Urothelium cell line (cell line): ENCODE measurements at regions not wholly inside any gene's neighbourhood (a gene's known extent, or its start where the extent isn't known, plus 50 kb on each side); places are given as distances from the start of the nearest gene placed in this dataset.
"Not testable (repeated sequence)": the region's sequence is repeated elsewhere in the genome, so short reads cannot be mapped to it uniquely, and the experiment has no call there.

Source experiments
- DNase-seq: peaks from one replicate; pipeline ENCODE4 v3.0.0; 2011; ENCODE audit warnings: low spot score, mixed read lengths
- FAIRE-seq: peaks from 2 replicates; lab custom pipeline; 2011; peaks lifted over from hg19 to GRCh38; lab: Jason Lieb, UNC

GRCh38 chr2:128591022-128591860 is 272.6 kb upstream of the HS6ST1 start:
- FAIRE-seq, result no peak
- no peak for DNase-seq

DNA sequence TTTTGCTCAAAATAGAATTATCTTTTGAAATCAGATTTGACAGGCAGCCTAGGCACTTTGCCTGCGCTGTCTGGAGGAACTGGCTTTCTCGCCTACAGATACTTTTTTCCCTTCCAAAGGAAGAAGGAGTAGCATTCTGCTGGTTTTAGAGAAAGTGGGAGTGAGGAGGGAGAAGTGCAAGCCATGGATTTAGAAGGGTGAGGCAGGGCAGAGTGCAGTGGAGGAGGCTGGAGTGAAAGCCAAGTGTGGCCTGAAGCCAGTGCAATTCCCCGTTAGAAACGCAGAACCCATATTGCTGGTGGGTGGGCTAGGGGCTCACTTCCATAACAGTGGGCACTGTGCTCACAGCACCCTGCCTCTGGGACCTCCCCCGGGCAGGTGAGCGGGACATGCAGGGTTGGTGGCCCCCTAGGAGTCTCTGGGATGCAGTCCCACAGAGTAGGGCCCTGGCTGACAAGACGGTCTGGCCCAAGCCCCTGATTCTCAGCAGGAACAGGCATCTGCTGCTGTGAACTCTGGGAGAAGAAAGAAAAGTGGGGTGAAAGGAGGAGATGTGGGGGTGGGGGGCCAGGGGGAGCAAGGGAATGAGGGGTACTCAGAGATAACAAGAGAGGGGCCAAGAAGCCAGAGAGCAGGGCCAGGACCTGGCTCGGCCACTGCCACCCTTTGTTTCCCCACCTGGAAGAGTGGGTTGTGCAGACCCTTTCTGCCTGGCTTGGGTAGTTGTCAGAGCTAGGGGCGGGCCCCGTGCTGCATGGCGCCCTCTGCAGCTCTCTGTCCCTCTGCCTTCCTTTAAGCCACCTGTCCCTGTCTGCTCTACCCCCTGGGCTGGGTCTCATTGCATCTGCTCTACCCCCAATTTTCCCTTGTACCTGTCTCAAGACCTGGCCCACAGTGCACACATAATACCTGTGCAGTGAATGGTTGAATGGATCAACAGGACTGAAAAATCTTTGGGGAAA is 273.5 kb upstream of the HS6ST1 start:
- no peak for FAIRE-seq
- DNase-seq, result no peak

GRCh38 chr2:128593518-128593878 is 274.8 kb upstream of the HS6ST1 start:
- no peak for FAIRE-seq
- DNase-seq, result no peak

- no peak for FAIRE-seq
Observed at GRCh38 chr2:128593879-128594650, 275.4 kb upstream of the HS6ST1 start.

GRCh38 chr2:128594651-128594910 is 275.9 kb upstream of the HS6ST1 start:
- no peak for DNase-seq
- no peak for FAIRE-seq

More at GRCh38 chr2:128593879-128594650, 275.4 kb upstream of the HS6ST1 start:
- no peak for DNase-seq

- FAIRE-seq, result no peak
- DNase-seq, result no peak
Observed at GRCh38 chr2:128594953-128595677, 276.4 kb upstream of the HS6ST1 start.

- FAIRE-seq (no peak), DNase-seq (no peak)
Observed at GRCh38 chr2:128595763-128596395, 277.2 kb upstream of the HS6ST1 start.

DNA sequence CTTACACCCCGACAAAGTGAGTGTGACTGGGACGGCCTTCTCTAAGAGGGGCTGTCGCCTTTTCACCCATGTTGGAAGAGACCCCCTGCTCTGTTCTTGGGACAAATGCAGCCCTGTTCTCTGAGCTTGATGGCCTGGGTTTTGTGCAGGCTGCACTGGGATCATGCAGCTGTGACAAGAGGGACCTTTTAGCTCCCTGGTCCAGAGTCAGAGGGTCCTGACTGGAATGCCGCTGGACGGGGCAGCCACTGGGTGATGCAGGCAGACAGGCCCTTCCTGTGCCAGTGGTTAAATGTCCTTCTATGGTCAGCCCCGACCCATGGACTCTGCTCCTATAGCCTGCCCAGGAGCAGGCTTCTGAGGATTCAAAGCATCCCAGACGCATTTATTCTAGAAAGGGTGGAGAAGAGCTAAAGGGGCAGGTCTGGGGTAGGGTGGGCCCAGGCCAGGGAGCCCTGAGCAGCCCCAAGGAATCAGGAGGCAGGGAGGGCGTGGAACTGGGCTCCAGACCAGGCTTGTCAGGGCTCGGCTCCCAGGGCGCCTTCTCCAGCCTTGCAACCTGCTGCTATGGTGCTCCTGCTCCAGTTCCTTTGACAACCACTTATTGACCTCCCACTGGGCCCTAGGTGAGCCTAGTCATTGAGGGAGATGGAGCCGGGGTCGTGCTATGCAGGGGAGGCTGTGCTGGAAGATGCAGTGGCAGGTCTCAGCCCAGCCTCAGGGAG is 277.9 kb upstream of the HS6ST1 start:
- FAIRE-seq, result no peak
- no peak for DNase-seq

DNA sequence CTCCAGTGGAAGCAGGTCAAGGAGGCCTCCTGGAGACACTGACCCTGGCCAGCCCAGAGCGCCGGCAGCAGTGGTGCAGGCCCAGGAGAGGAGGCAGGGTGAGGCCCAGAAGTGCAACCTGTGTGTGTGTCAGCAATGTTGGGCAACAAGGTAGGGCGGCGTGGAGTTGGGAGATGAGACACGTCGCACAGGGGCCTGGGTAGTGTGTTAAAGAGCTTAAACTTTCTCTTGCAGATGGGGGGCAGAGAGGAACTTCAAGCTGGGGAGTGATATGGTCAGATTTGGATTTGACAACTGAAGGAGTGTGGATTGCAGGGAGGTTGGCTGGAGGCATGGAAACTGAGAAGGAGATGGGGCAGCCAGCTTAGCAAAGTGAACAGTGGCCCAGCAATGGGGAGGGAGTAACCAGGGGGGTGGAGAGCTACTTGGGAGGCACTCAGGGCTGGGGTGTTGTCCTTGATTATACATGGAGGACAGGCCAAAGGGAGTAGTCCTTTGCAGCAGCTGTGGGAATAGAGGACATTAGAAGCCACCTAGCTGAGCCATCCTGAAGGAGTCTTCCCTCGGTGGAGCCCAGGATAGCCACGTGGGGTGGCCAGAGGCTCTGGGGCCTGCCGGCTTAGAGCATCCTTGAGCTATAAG is 278.6 kb upstream of the HS6ST1 start:
- FAIRE-seq (no peak), DNase-seq (no peak)

DNA sequence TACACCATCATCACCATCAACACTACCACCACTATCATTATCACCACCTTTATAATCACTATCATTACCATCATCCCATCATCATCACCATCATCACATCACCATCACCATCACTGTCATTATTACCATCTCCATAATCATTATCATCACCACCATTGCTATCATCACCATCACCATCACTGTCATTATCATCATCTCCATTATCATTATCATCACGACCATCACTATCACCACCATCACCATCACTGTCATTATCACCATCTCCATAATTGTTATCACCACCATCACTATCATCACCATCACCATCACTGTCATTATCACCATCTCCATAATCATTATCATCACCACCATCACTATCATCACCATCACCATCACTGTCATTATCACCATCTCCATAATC is 279.6 kb upstream of the HS6ST1 start:
- FAIRE-seq, DNase-seq: not testable (repeated sequence)

GRCh38 chr2:128598862-128599441 is 280.3 kb upstream of the HS6ST1 start:
- DNase-seq, result no peak
- peak; percentile 99 for FAIRE-seq

DNA sequence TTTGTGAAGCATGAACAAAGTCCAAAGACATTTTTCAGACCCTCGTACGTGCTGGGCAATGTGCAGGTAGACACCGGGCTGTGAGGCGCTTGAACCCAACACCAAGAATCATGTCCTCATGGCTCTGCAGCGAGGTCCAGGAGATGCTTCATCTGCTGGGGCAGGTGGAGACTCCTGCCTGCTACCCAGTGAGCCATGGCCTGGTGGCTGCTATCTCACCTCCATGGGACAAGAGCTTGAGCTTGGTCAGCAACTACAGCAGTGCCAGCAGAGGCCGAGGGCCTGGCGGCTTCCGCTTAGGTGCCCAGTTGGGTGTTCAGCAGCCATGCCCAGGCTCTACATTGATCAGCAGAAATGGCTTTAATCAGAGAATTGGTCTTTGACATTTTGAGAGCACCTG is 281.0 kb upstream of the HS6ST1 start:
- DNase-seq (no peak), FAIRE-seq (no peak)

DNA sequence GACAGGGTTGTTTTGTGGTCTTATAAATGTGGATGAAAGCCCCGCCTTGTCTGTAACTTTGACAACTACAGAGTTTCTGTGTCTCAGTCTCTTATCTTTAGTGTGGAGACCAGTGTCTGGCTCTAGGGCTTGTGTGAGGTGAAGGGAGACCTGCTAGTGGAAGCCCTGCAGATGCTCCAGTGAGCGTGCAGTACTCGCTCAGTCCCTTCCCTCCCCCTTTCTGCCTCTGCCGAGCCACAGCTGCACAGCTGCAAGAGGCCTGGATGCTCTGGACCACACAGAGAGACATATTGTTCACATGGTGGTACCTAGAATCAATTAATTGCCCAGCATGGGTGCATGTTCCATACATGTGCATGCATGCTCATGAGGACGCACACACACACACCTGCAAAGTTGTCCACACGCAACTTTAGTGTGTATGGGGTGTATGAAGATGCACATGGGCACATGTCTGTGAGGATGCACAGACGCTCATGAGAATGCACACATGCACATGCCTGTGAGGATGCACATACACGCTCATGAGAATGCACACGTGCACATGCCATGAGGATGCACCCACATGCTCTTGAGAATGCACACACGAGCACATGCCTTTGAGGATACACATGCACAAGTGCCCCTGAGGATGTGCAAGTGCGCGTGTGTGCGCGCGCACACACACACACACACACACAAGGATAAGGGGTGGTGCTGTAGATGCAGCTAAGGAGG is 282.1 kb upstream of the HS6ST1 start:
- peak; percentile 78 for FAIRE-seq
- no peak for DNase-seq

- no peak for DNase-seq
- FAIRE-seq, result no peak
Observed at GRCh38 chr2:128601298-128602037, 282.8 kb upstream of the HS6ST1 start.

- no peak for FAIRE-seq
- DNase-seq, result no peak
Observed at GRCh38 chr2:128602038-128602698, 283.5 kb upstream of the HS6ST1 start.

DNA sequence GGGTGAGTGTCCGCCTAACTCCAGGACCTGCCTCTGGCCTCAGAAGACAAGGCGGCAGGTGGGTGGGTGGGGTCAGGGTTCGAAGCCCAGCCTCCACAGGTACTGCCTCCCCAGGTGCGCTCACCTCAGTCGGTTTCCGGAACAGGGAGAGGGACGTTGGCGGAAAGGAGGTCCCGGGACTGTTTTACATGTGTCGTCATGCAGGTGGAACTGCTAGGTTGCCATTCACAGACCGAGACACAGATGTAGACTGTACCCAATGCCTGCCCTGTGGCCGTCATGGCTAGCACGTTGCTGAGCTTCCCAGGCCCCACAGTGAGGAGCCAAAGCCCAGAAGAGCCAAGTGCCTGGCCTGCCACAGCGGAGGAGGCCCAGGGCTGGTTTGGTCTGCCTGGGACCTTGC is 284.0 kb upstream of the HS6ST1 start:
- no peak for FAIRE-seq

DNA sequence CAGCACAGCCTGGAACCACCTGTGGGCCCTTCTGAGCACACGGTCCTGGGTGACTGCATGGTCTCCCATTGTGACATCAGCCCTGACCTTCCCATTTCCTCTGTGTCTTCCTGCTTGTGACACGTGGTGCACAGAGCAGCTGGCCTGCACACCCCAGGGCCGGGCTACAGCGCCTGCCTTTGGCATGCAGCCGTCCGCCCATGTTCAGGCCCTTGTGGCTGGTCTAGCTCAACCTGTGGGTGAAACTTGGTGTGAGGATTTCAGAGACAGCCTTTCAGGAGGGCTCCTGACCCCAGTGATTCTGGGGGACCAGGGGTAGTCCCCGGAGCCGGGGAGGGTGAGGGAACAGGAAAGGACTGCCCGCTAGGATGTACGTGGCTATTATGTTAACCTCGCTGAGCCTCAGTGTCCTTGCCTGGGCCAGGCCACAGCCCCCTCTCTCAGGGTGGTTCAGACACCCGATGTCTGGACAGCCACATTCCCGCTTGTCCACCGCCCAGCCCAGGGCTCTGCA is 284.8 kb upstream of the HS6ST1 start:
- FAIRE-seq (no peak), DNase-seq (no peak)

More for the DNA sequence above, 284.0 kb upstream of the HS6ST1 start:
- no peak for DNase-seq
